SIG-M5 treated with dmso at 0.1 percent for 504 hours (cell line): ENCODE measurements at regions not wholly inside any gene's neighbourhood (a gene's known extent, or its start where the extent isn't known, plus 50 kb on each side); places are given as distances from the start of the nearest gene placed in this dataset.
"Not testable (repeated sequence)": the region's sequence is repeated elsewhere in the genome, so short reads cannot be mapped to it uniquely, and the experiment has no call there.

Experiments used
- DNase-seq: peaks from one replicate; lab custom pipeline; 2025; ENCODE audit not compliant: unreplicated experiment; lab: John Stamatoyannopoulos, UW

- no peak for DNase-seq
Observed at GRCh38 chr6:14883921-14884320, 361.9 kb upstream of the JARID2 start.

DNA sequence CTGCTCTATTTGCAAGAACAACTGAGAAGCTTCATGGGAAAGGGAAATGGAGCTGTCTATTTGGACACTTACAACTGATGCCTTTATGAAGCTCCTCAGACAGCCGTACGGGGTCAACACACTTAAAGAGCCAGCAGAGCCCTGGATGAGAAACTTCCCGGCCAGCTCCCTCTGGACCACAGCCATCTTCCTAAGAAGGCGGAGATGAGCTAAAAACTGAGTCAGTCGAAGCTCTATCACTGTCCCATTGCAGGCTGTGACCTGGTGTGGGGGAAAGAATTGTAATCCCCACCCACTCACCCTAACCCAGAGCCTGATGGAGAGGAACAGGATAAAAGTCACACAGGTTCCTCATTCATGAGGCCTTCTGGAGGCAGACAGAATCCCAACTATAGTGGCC lies 360.4 kb upstream of the JARID2 start:
- no peak for DNase-seq

DNA sequence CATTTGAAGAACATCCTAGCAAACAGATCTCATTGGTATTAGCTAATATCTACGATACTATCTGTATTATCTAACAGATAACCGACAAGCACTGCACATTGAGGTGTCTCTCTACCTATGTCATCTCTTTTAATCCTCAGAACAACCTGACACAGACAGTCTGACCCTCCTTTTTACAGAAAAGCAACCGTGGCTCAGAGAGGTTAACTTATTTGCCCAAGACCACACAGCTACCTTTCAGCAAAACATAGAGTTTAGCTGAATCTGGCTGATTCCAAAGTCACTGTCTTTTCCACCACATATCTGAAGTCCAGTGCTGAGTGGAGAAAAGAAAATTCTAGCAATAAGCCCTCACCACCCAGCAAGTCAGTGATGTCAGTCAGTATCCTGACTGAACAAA lies 358.7 kb upstream of the JARID2 start:
- DNase-seq = no peak

DNA sequence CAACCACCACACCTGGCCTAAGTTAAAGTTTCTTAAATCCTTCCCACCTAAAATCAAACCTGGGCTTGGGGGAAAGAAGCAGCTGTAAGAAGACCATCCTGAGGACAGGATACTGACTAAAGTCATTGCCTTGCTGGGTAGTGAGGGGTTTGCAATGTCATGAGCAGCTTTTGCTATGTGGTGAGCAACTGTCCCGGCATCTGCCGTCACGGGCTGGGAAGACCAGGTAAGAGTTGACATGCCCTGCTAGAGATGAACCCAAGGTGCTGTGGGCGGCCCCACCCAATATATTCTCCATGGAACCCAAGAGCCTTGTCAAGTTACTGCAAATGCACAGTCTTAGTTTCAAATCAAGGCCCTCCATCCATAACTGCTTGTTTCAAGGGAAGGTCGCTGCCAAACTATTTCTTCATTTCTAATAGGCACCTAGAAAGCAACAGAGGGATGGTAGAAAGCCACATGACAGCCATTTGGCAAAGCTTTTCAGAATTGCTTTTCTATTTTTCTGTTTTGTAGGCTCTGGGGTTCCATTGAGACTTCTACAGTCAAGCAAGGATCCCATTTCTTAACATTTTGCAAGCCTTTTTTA lies 357.8 kb upstream of the JARID2 start:
- DNase-seq = no peak

DNA sequence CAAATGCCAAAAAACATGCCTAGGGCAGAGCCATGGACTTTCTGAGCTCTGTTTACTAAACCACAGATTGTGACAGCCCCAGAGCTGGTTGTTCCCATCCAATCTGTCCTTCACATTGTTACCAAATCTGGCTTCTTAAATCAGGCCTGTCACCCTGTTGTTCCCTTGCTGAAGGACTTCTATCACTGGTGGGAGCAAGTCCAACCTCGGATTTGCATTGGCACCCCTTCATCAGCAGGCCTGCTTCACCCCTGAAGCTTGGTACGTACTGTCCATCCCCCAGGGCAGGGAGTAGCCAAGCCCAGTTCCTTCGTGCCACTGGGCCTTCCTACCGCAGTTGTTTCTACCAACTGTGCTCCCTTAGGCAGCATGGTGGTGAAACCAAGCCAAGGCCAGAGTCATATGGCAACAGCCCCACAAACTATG lies 357.3 kb upstream of the JARID2 start:
- DNase-seq = no peak

GRCh38 chr6:14889188-14889587 lies 356.7 kb upstream of the JARID2 start:
- no peak for DNase-seq

DNA sequence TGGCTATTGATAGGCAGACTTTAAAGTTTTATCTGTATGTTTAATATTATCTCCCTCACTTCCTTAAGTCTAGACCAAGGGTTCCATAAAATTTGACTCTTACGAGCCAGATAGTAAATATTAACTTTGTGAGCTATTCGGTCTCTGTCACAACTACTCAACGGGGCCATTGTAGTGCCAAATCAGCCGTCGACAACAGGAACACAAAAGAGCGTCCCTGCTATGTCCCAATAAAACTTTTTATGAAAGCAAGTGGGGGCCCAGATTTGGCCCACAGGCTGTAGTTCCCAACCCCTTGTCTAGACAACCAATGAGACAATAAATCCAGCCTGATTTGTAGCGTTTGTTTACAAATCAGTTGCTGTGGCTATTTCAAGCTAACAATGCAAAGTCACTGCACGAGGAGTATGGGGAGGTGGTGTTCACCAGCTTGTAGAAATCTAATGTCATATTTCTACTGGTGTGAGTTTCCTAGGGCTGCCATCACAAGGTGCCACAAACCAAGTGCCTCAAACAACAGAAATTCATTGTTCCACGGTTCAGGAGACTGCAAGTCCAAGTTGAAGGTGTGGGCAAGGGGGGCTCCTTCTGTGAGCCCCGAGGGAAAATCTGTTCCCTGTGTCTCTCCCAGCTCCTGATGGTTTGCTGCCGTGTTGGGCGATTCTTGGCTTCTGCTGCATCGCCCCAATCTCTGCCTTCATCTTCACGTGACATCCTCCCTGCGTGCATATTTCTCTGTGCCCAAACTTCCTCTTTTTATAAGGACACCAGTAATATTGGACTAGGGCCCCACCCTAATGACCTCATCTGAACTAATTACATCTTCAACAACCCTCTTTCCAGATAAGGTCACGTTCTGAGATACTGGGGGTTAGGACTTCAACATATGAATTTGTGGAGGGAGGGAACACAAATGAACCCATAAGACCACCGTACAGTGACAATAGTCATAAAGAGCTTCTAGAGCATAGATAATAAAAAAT lies 356.0 kb upstream of the JARID2 start:
- peak; percentile 16 for DNase-seq

GRCh38 chr6:14891820-14892375 lies 354.0 kb upstream of the JARID2 start:
- not testable (repeated sequence) for DNase-seq

GRCh38 chr6:14894105-14894504 lies 351.8 kb upstream of the JARID2 start:
- DNase-seq = no peak

DNA sequence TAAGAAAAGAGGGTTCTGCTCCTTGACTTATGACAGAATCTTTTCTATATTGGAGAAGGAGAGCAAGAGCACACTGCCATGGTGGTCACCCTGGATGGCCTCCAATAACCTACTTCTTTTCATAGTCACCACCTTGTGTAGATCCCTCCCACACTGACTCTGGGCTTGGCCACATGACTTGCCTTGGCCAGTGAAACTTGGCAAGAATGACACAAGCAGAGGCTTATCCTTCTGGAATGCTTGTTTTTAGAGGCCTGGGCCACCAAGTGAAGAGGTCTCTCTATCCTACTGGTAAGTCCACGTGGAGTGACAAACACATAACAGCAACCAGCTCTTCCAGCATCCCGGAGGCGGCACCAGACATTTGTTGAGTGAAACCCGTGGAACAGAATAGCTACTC lies 349.4 kb upstream of the JARID2 start:
- no peak for DNase-seq

DNA sequence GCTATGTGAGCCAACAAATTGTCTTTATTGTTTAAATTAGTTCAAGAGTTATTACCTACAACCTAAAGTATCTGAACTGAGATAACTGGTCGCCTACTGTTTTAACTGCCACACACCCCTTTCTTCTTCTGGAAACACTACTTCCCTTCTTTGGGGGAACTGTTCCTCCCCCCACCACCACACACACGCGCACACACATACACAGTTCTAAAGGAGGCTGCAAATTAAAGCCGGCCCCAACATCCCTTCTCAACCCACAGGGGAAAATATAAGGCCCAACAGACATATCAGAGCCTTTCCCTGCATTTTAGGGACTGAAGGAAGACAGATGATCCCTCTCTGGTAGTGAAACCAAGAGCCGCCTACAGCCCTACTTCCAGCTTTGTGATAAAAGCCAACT lies 348.0 kb upstream of the JARID2 start:
- peak; percentile 88 for DNase-seq

GRCh38 chr6:14899441-14899840 lies 346.4 kb upstream of the JARID2 start:
- DNase-seq = not testable (repeated sequence)

DNA sequence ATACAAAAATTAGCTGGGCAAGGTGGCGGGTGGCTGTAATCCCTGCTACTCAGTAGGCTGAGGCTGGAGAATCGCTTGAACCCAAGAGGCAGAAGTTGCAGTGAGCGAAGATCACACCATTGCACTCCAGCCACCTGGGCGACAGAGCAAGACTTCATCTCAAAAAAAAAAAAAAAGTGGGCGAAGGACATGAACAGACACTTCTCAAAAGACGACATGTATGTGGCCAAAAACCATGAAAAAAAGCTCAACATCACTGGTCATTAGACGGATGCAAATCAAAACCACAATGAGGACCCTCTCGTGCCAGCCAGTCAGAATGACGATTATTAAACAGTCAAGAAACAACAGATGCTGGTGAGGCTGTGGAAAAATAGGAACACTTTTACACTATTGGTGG lies 344.9 kb upstream of the JARID2 start:
- DNase-seq = no peak

DNA sequence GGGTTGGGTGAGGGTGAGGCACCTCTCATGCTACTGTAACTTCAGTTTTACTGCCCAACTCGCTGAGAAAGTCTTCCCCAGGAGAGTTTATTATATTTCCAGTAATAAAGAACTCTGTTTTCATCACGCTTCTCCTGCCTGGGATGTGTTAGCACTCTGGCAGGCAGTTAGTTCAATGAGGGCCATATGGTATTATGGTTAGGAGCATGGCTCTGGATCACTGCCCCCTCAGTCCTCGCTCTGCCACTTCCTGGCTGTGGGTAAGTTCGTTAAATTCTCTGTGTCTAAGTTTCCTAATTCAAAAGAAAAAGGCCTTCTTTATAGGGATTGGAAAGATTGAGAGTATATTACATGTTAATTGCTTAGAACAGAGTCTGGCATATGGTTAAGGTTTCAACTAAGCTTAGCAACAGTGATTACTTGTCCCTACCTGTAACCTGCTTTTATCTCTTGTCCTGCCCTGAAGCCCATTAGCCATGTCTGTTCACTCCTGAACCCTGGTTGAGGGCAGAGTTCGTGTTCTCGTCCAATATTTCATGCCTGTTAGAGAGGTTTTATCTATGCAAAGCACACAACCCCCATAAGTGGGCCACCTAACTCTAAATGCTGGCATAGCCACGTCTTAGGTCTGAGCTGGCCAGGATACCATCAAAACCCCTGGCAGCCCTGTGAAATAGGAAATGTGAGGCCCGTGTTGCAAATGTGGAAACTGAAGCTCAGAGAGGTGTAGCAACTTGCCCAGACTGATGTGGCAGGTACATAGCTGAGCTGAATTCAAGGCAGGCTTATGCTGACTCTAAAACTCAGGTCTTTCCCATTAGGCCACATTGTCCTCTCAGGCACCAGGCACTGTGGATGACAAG lies 342.5 kb upstream of the JARID2 start:
- no peak for DNase-seq

GRCh38 chr6:14905201-14905600 lies 340.7 kb upstream of the JARID2 start:
- DNase-seq = no peak

DNA sequence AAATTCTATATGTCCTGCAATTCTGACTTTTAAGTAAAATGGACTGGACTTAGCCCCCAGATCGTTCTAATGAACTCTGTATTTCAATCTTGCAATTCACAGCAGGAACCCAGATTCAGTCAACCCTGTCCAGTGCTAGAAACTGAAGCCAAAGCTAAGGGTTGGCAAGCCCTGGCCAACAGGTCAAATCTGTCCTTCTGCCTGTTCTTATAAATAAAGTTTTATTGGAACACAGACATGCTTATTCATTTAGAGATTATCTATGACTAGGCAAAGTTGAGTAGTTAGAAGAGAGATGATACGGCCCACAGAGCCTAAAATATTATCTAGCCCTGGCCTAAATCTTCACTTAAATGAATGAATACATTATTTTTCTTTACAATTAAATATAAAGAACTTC lies 339.2 kb upstream of the JARID2 start:
- DNase-seq = no peak

DNA sequence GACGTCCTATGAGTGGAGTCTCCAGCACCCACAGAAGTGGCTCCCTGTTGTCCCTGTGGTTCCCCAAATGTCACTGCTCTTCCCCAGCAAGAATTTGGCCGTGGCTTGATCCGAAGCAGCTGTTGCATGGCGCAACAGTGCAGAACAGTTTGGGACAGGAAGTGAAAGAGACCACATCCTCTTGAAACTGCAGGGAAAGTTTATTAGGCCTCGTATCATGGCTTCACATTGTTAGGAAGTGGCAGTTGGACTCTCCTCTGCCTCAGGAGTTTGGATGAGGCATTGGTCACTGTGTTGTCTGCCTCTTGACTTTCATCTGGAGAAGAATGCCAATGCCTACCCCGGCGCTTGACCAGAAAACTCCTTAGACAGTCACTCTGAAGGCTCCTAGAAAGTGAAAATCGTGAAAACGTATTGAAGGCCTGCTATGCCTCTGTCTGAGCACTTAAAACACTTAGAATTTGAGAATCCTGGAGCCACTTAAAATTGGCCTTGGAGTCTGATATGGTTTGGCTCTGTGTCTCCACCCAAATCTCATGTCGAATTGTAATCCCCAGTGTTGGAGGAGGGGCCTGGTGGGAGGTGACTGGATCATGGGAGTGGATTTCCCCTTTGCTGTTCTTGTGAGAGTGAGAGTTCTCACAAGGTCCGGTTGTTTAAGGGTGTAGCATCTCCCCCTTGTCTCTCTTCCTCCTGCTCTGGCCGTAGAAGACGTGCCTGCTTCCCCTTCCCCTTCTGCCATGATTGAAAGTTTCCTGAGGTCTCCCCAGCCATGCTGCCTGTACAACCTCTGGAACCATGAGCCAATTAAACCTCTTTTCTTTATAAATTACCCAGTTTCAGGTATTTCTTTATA lies 334.9 kb upstream of the JARID2 start:
- peak; percentile 97 for DNase-seq

DNA sequence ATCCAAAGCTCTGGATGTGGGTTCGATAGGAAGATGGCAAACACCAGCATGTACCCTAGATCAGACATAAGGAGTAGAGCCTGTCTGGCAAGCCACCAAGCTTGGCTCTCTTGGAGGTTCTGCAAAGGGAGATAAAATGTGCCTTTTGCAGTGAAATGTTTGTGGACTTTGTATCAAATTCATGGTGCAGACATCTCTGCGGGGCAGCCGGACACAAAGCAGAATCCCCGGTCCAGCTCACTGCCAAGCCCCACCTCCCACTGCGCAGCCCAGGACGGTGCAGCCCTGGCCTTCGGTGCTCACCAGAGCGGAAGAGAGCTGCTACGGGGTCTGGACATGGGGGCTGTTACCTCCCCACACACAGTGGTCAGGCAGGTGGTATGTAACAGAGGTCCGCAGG lies 333.6 kb upstream of the JARID2 start:
- no peak for DNase-seq

DNA sequence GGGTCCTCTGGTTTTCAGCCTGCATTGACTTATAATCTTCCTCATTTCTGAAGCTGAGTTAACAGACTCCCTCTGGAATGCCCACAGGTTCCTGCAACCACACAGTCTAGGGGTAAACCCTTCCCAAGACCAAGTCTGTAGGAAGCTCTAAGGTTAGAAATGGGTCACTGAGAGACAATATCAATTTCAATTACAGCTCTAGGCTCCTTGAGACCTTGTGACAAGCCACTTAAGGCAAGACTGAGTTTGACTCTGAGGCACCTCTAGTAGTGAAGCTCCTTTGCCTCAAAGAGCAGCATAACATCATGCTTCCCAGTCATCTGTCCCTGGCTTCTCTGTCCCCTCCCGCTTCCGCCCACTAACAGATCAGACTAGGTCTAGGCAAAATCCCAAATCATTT lies 333.2 kb upstream of the JARID2 start:
- DNase-seq = no peak

- DNase-seq = no peak
Observed at GRCh38 chr6:14913931-14914330, 331.9 kb upstream of the JARID2 start.
